ENCODE measurements at regions not wholly inside any gene's neighbourhood (a gene's known extent, or its start where the extent isn't known, plus 50 kb on each side); places are given as distances from the start of the nearest gene placed in this dataset.

GRCh38 chr1:105100102-105100501 is 1350.4 kb downstream of the AMY1C start:
- Histone ChIP-seq H3K4me3 (no peak overlapping the region), H3K27me3 (no peaks in the 10 kb centered on the region), H3K27ac (no peak overlapping the region), H3K36me3 (ENCODE audit: low read depth, missing control alignments) (no peaks in the 10 kb centered on the region), H3K4me1 (no peaks in the 10 kb centered on the region), H3K9me3 (no peaks in the 10 kb centered on the region)
- intact Hi-C loops (cut with DNase I; ENCODE audit: low total_unique reads): no loop called here
- TF ChIP-seq POLR2A (IDR thresholded peaks at IDR 0.05): no peak
- TF ChIP-seq, protein P1, sequence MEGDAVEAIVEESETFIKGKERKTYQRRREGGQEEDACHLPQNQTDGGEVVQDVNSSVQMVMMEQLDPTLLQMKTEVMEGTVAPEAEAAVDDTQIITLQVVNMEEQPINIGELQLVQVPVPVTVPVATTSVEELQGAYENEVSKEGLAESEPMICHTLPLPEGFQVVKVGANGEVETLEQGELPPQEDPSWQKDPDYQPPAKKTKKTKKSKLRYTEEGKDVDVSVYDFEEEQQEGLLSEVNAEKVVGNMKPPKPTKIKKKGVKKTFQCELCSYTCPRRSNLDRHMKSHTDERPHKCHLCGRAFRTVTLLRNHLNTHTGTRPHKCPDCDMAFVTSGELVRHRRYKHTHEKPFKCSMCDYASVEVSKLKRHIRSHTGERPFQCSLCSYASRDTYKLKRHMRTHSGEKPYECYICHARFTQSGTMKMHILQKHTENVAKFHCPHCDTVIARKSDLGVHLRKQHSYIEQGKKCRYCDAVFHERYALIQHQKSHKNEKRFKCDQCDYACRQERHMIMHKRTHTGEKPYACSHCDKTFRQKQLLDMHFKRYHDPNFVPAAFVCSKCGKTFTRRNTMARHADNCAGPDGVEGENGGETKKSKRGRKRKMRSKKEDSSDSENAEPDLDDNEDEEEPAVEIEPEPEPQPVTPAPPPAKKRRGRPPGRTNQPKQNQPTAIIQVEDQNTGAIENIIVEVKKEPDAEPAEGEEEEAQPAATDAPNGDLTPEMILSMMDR (IDR thresholded peaks at IDR 0.05): no peak
- no peak for DNase-seq
- 50 to 77% methylated on average over 1 of the region's 1 CpG for WGBS, 2 donors

- Histone ChIP-seq H3K36me3 (ENCODE audit: low read depth, missing control alignments) (no peaks in the 10 kb centered on the region), H3K27ac (no peak overlapping the region), H3K9me3 (no peaks in the 10 kb centered on the region), H3K4me3 (no peak overlapping the region), H3K4me1 (no peaks in the 10 kb centered on the region), H3K27me3 (no peaks in the 10 kb centered on the region)
- no peak for TF ChIP-seq POLR2A (IDR thresholded peaks at IDR 0.05)
- TF ChIP-seq, protein P1 (IDR thresholded peaks at IDR 0.05): no peak
- WGBS, 2 donors: 44 to 50% methylated on average over 3 of the region's 3 CpGs
- no peak for DNase-seq
- intact Hi-C loops (cut with DNase I; ENCODE audit: low total_unique reads): no loop called here
Measured at GRCh38 chr1:105101261-105101660, 1351.6 kb downstream of the AMY1C start.

DNA sequence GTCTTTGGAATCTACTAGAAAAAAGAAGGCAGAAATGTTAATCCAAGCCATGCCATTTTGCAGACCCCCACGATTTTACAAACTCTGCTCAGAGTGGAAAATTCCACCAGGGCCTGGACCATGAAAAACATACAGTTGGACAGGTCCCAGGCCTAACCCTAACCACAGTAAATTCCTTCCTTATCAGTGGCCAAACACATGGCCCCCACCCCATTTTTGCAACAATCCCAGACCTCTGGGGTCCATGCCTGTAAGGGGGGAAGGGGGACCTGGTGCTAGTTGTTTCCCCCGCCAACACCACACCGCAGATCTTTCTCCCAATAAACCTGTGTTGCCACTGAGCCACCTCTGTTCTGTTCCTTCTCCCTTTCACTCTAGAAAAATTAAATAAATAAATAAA is 1352.7 kb downstream of the AMY1C start:
- Histone ChIP-seq H3K27me3 (no peaks in the 10 kb centered on the region), H3K36me3 (ENCODE audit: low read depth, missing control alignments) (no peaks in the 10 kb centered on the region), H3K27ac (no peak overlapping the region), H3K4me1 (no peaks in the 10 kb centered on the region), H3K9me3 (no peaks in the 10 kb centered on the region), H3K4me3 (no peak overlapping the region)
- no peak for TF ChIP-seq POLR2A (IDR thresholded peaks at IDR 0.05)
- TF ChIP-seq, protein P1 (IDR thresholded peaks at IDR 0.05): no peak
- intact Hi-C loops (cut with DNase I; ENCODE audit: low total_unique reads): no loop called here
- DNase-seq: no peak
- WGBS, 2 donors: 81 to 86% methylated on average over 3 of the region's 3 CpGs

DNA sequence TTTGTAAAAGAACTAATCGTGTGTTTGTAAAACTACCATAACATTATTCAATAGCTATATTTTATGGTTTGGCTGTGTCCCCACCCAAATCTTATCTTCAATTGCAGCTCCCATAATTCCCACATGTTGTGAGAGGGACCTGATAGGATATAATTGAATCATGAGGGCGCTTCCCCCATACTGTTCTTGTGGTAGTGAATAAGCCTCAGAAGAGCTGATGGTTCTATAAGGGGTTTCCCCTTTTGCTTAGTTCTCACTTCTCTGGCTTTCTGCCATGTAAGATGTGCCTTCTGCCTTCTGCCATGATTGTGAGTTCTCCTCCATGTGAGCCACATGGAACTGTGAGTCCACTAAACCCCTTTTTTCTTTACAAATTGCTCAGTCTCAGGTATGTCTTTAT is 1372.3 kb downstream of the AMY1C start:
- no peaks in the 10 kb centered on the region for H3K4me1 ChIP-seq
- no peaks in the 10 kb centered on the region for H3K36me3 ChIP-seq (ENCODE audit: low read depth, missing control alignments)
- H3K9me3 ChIP-seq: no peaks in the 10 kb centered on the region
- no peak overlapping the region for H3K4me3 ChIP-seq
- no peaks in the 10 kb centered on the region for H3K27me3 ChIP-seq
- TF ChIP-seq, protein P1 (IDR thresholded peaks at IDR 0.05): no peak
- no peak for TF ChIP-seq POLR2A (IDR thresholded peaks at IDR 0.05)
- H3K27ac ChIP-seq: no peak overlapping the region
- intact Hi-C loops (cut with DNase I; ENCODE audit: low total_unique reads): no loop called here
- DNase-seq: no peak
- WGBS, 2 donors: 83 to 85% methylated on average over 2 of the region's 2 CpGs

Data from testis (tissue), 2 donors.